Erythroblast (primary cell): ENCODE measurements at regions not wholly inside any gene's neighbourhood (a gene's known extent, or its start where the extent isn't known, plus 50 kb on each side); places are given as distances from the start of the nearest gene placed in this dataset.
"Not testable (repeated sequence)": the region's sequence is repeated elsewhere in the genome, so short reads cannot be mapped to it uniquely, and the experiment has no call there.

ENCODE experiments used
- GATA1 ChIP-seq: IDR thresholded peaks from 2 replicates; pipeline ENCODE4 v1.6.1; 2011; ENCODE audit warnings: low read depth, mild to moderate bottlenecking, control low read depth, low read length, moderate library complexity
- POLR2A ChIP-seq: IDR thresholded peaks from 2 replicates; pipeline ENCODE4 v1.6.1; 2011; ENCODE audit warnings: mild to moderate bottlenecking, low read length

DNA sequence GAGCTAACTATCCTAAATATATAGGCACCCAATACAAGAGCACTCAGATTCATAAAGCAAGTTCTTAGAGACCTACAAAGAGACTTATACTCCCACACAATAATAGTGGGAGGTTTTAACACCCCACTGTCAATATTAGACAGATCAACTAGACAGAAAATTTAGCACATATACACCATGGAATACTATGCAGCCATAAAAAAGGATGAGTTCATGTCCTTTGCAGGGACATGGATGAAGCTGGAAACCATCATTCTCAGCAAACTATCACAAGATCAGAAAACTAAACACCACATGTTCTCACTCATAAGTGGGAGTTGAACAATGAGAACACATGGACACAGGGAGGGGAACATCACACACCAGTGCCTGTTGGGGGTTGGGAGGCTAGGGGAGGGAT is 358.9 kb upstream of the KCND2 start:
- not testable (repeated sequence) for TF ChIP-seq POLR2A, GATA1
